ENCODE measurements at regions not wholly inside any gene's neighbourhood (a gene's known extent, or its start where the extent isn't known, plus 50 kb on each side); places are given as distances from the start of the nearest gene placed in this dataset.

GRCh38 chr14:42921901-42922300, 1315.2 kb downstream of the LRFN5 start:
- TF ChIP-seq, protein P1, sequence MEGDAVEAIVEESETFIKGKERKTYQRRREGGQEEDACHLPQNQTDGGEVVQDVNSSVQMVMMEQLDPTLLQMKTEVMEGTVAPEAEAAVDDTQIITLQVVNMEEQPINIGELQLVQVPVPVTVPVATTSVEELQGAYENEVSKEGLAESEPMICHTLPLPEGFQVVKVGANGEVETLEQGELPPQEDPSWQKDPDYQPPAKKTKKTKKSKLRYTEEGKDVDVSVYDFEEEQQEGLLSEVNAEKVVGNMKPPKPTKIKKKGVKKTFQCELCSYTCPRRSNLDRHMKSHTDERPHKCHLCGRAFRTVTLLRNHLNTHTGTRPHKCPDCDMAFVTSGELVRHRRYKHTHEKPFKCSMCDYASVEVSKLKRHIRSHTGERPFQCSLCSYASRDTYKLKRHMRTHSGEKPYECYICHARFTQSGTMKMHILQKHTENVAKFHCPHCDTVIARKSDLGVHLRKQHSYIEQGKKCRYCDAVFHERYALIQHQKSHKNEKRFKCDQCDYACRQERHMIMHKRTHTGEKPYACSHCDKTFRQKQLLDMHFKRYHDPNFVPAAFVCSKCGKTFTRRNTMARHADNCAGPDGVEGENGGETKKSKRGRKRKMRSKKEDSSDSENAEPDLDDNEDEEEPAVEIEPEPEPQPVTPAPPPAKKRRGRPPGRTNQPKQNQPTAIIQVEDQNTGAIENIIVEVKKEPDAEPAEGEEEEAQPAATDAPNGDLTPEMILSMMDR (IDR thresholded peaks at IDR 0.05; ENCODE audit: partially characterized antibody, unreplicated experiment): no peak
- no peaks in the 10 kb centered on the region for H3K36me3 Mint-ChIP-seq (ENCODE audit: unreplicated experiment)
- H3K27ac Mint-ChIP-seq (ENCODE audit: unreplicated experiment): no peak overlapping the region
- no peaks in the 10 kb centered on the region for H3K9me3 Mint-ChIP-seq (ENCODE audit: unreplicated experiment)
- DNase-seq: no peak
- H3K4me3 Mint-ChIP-seq (ENCODE audit: unreplicated experiment): no peak overlapping the region
- H3K27me3 Mint-ChIP-seq (ENCODE audit: unreplicated experiment): peaks cover 1% of the 10 kb centered on the region
- no peaks in the 10 kb centered on the region for H3K4me1 Mint-ChIP-seq (ENCODE audit: low read depth, unreplicated experiment)

- Mint-ChIP-seq H3K4me3 (ENCODE audit: unreplicated experiment) (no peak overlapping the region), H3K27me3 (ENCODE audit: unreplicated experiment) (peaks cover 2% of the 10 kb centered on the region), H3K36me3 (ENCODE audit: unreplicated experiment) (peaks cover 6% of the 10 kb centered on the region), H3K9me3 (ENCODE audit: unreplicated experiment) (no peaks in the 10 kb centered on the region), H3K4me1 (ENCODE audit: low read depth, unreplicated experiment) (no peaks in the 10 kb centered on the region), H3K27ac (ENCODE audit: unreplicated experiment) (no peak overlapping the region)
- DNase-seq: no peak
- TF ChIP-seq, protein P1 (IDR thresholded peaks at IDR 0.05; ENCODE audit: partially characterized antibody, unreplicated experiment): no peak
Observed at GRCh38 chr14:42918615-42919014, 1311.9 kb downstream of the LRFN5 start.

DNA sequence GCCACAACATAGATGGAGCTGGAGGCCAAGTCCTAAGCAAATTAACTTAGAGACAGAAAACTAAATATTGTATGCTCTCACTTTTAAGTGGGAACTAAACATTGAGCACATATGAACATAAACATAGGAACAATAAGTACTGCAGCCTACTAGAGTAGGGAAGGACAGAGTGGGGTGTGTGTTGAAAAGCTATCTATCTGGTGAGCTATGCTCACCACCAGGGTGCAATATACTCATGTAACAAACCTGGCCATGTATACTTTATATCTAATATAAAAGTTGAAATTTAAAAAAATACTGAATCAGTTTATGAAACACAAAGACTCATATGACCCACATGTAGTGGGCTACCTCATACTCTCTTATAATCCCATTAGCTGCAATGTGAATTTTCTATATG, 1305.0 kb downstream of the LRFN5 start:
- H3K4me1 Mint-ChIP-seq (ENCODE audit: low read depth, unreplicated experiment): no peaks in the 10 kb centered on the region
- TF ChIP-seq, protein P1 (IDR thresholded peaks at IDR 0.05; ENCODE audit: partially characterized antibody, unreplicated experiment): no peak
- no peak overlapping the region for H3K27ac Mint-ChIP-seq (ENCODE audit: unreplicated experiment)
- no peaks in the 10 kb centered on the region for H3K9me3 Mint-ChIP-seq (ENCODE audit: unreplicated experiment)
- peaks cover 2% of the 10 kb centered on the region for H3K27me3 Mint-ChIP-seq (ENCODE audit: unreplicated experiment)
- peaks cover 8% of the 10 kb centered on the region for H3K36me3 Mint-ChIP-seq (ENCODE audit: unreplicated experiment)
- DNase-seq: no peak
- H3K4me3 Mint-ChIP-seq (ENCODE audit: unreplicated experiment): no peak overlapping the region

DNA sequence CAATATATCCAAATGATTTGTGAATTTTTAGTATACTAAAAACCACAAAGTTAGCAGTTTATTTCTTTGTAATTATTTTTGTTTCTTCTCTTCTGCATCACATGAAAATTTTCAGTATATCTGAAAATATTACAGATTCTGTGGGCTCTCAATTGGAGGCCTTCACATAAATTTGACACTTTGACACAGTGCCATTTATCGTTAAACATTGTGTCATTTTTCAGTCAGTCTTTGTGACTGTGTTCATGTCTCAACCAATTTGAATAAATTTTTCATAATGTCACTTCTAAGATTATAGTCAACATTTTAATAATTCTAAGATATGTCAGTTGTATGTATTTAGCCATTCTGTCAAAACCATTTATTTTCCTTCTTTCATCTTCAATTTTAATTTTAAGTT, 1303.0 kb downstream of the LRFN5 start:
- Mint-ChIP-seq H3K27me3 (ENCODE audit: unreplicated experiment) (no peaks in the 10 kb centered on the region), H3K4me1 (ENCODE audit: low read depth, unreplicated experiment) (no peaks in the 10 kb centered on the region), H3K4me3 (ENCODE audit: unreplicated experiment) (no peak overlapping the region), H3K27ac (ENCODE audit: unreplicated experiment) (no peak overlapping the region), H3K36me3 (ENCODE audit: unreplicated experiment) (peaks cover 8% of the 10 kb centered on the region), H3K9me3 (ENCODE audit: unreplicated experiment) (no peaks in the 10 kb centered on the region)
- no peak for DNase-seq
- TF ChIP-seq, protein P1 (IDR thresholded peaks at IDR 0.05; ENCODE audit: partially characterized antibody, unreplicated experiment): no peak

DNA sequence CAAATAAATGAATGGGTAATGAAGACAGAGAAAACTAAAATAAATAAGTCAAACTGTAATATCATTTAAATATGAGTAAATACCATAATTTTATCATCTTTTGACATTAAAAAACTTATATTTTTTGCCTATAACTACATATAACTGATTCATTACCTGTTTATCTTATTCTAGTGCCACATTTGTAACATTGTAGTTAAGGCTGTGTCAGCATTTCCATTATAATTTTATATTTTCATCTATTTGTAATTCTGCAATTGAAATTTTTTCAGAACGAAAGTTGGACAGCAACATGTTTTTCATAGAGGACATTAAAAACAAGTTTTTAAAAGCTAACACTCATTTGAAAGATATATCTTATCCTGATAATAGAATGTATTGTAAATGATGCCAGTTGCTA, 1286.5 kb downstream of the LRFN5 start:
- Mint-ChIP-seq H3K4me3 (ENCODE audit: unreplicated experiment) (no peak overlapping the region), H3K9me3 (ENCODE audit: unreplicated experiment) (no peaks in the 10 kb centered on the region), H3K27me3 (ENCODE audit: unreplicated experiment) (no peaks in the 10 kb centered on the region), H3K27ac (ENCODE audit: unreplicated experiment) (no peak overlapping the region), H3K36me3 (ENCODE audit: unreplicated experiment) (no peaks in the 10 kb centered on the region), H3K4me1 (ENCODE audit: low read depth, unreplicated experiment) (no peaks in the 10 kb centered on the region)
- TF ChIP-seq, protein P1 (IDR thresholded peaks at IDR 0.05; ENCODE audit: partially characterized antibody, unreplicated experiment): no peak
- DNase-seq: no peak
